ENCODE measurements at regions not wholly inside any gene's neighbourhood (a gene's known extent, or its start where the extent isn't known, plus 50 kb on each side); places are given as distances from the start of the nearest gene placed in this dataset.

DNA sequence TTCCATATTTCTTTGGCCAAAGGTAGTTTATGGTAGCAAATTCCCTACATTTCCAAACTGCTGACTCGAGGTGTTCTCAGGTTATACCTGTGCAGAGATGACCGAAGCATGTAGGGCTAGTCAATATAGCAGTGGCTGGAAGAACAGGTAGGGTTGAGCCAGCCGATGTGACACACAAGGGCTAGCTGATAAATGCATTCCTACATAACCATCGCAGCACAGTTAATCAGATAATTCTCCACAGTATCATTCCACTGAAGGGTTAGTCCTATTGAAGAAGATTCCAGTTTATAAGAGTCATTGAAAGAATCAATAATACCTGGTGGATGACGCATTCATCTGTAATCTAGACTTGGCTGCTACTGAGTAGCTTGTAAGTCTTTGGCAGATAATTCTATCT is 220.0 kb downstream of the KIF20B start:
- TF ChIP-seq, protein P1, sequence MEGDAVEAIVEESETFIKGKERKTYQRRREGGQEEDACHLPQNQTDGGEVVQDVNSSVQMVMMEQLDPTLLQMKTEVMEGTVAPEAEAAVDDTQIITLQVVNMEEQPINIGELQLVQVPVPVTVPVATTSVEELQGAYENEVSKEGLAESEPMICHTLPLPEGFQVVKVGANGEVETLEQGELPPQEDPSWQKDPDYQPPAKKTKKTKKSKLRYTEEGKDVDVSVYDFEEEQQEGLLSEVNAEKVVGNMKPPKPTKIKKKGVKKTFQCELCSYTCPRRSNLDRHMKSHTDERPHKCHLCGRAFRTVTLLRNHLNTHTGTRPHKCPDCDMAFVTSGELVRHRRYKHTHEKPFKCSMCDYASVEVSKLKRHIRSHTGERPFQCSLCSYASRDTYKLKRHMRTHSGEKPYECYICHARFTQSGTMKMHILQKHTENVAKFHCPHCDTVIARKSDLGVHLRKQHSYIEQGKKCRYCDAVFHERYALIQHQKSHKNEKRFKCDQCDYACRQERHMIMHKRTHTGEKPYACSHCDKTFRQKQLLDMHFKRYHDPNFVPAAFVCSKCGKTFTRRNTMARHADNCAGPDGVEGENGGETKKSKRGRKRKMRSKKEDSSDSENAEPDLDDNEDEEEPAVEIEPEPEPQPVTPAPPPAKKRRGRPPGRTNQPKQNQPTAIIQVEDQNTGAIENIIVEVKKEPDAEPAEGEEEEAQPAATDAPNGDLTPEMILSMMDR (IDR thresholded peaks at IDR 0.05): no peak
- TF ChIP-seq EP300 (IDR thresholded peaks at IDR 0.05): no peak
- no peak for TF ChIP-seq POLR2A (IDR thresholded peaks at IDR 0.05; ENCODE audit: low read depth)
- no peak for TF ChIP-seq POLR2AphosphoS5 (IDR thresholded peaks at IDR 0.05)

All from esophagus muscularis mucosa (tissue), 4 donors.